Endothelial cell of umbilical vein (primary cell): ENCODE measurements at regions not wholly inside any gene's neighbourhood (a gene's known extent, or its start where the extent isn't known, plus 50 kb on each side); places are given as distances from the start of the nearest gene placed in this dataset.
"Not testable (repeated sequence)": the region's sequence is repeated elsewhere in the genome, so short reads cannot be mapped to it uniquely, and the experiment has no call there.

Experiments used
- BruUV-seq: library from RNA; stranded (reverse); fragments of 400-500 nt; replicated peaks from 2 replicates; lab custom pipeline; 2021; lab: Mats Ljungman, UMichigan
- CTCF ChIA-PET: fragments of 300-600, 350-600 bp; sonication (Branson Sonifier 250); formaldehyde crosslinking; loops from one replicate; lab custom pipeline; 2021; ENCODE audit warnings: antibody characterized with exemption, inconsistent platforms; lab: Charles Lee
- POLR2A ChIA-PET: fragments of 300-600, 350-600 bp; sonication (Branson Sonifier 250); formaldehyde crosslinking; loops from one replicate; lab custom pipeline; 2021; ENCODE audit warnings: antibody characterized with exemption, inconsistent platforms; lab: Charles Lee
- DNase-seq: peaks from one replicate; pipeline ENCODE4 v3.0.0-alpha.2; 2011; ENCODE audit warnings: low read depth, low spot score
- FAIRE-seq: peaks from 2 replicates; lab custom pipeline; 2011; peaks lifted over from hg19 to GRCh38; lab: Jason Lieb, UNC
- H2AFZ ChIP-seq: 2 replicates; pipeline ENCODE4 v1.6.0; 2012; ENCODE audit warnings: low read depth, low read length, control low read depth, inconsistent platforms
- H3K27ac ChIP-seq: 2 replicates; pipeline ENCODE4 v1.5.1; 2011; ENCODE audit warnings: low read depth, mild to moderate bottlenecking, control low read depth, low read length, moderate library complexity; ENCODE audit not compliant: insufficient read depth
- H3K27me3 ChIP-seq, 2 experiments: 2 replicates each; pipeline versions ENCODE4 v1.6.0 to v1.6.1; 2011; ENCODE audit warnings: low read length in 2 of 2, mixed read lengths in 1 of 2; ENCODE audit not compliant: control insufficient read depth in 2 of 2, insufficient read depth in 2 of 2
- H3K36me3 ChIP-seq, 2 experiments: 2 replicates in 1 of 2; 3 replicates in 1 of 2; pipeline ENCODE4 v1.5.1; 2011; ENCODE audit warnings: low read length in 2 of 2, mild to moderate bottlenecking in 1 of 2, moderate library complexity in 1 of 2; ENCODE audit not compliant: control insufficient read depth in 2 of 2, insufficient read depth in 2 of 2; ENCODE audit errors: extremely low read depth in 1 of 2
- H3K4me1 ChIP-seq: 3 replicates; pipeline ENCODE4 v1.5.1; 2011; ENCODE audit warnings: mild to moderate bottlenecking, low read length; ENCODE audit not compliant: control insufficient read depth, insufficient read depth; ENCODE audit errors: extremely low read depth
- H3K4me2 ChIP-seq: 2 replicates; pipeline ENCODE4 v1.6.1; 2011; ENCODE audit warnings: low read length, control low read depth, mixed read lengths; ENCODE audit not compliant: insufficient read depth
- H3K4me3 ChIP-seq, 3 experiments: fragments of 200-600 bp in 1 of 3; sonication (generic), shearing (Covaris generic) in 1 of 3; replicated peaks in 1 of 3; 2 replicates each; pipeline ENCODE4 v1.5.1; 2011 to 2016; ENCODE audit warnings: control low read depth in 3 of 3, low read length in 3 of 3, mild to moderate bottlenecking in 2 of 3, inconsistent platforms in 1 of 3, low read depth in 1 of 3, moderate library complexity in 1 of 3; ENCODE audit not compliant: insufficient read depth in 1 of 3
- H3K79me2 ChIP-seq: 2 replicates; pipeline ENCODE4 v1.6.0; 2012; ENCODE audit warnings: low read length, inconsistent platforms; ENCODE audit not compliant: control insufficient read depth, insufficient read depth
- H3K9ac ChIP-seq: replicated peaks from 2 replicates; pipeline ENCODE3; 2011; ENCODE audit warnings: low read length, control low read depth; ENCODE audit not compliant: insufficient read depth; ENCODE audit errors: extremely low read depth
- H3K9me1 ChIP-seq: replicated peaks from 3 replicates; pipeline ENCODE4 v1.6.0; 2011; ENCODE audit warnings: mild to moderate bottlenecking, low read length; ENCODE audit not compliant: control insufficient read depth, insufficient read depth; ENCODE audit errors: extremely low read depth
- H3K9me3 ChIP-seq: replicated peaks from 2 replicates; pipeline ENCODE4 v1.5.1; 2012; ENCODE audit warnings: low read length, inconsistent platforms; ENCODE audit not compliant: control insufficient read depth, insufficient read depth
- H4K20me1 ChIP-seq: replicated peaks from 2 replicates; pipeline ENCODE3; 2011; ENCODE audit warnings: mild to moderate bottlenecking, low read length; ENCODE audit not compliant: control insufficient read depth, insufficient read depth; ENCODE audit errors: extremely low read depth
- CTCF ChIP-seq, 2 donors: IDR thresholded peaks; 1 replicate in 1 of 2; 2 replicates in 1 of 2; pipeline ENCODE4 v1.5.1; 2011; ENCODE audit warnings: low read length in 2 of 2, mild to moderate bottlenecking in 2 of 2, moderate library complexity in 2 of 2, control low read depth in 1 of 2, inconsistent platforms in 1 of 2, low read depth in 1 of 2; ENCODE audit not compliant: insufficient read depth in 1 of 2; ENCODE audit errors: extremely low read depth in 1 of 2
- EZH2 ChIP-seq: IDR thresholded peaks from 2 replicates; pipeline ENCODE4 v1.6.1; 2012; ENCODE audit warnings: borderline replicate concordance, low read depth, mild to moderate bottlenecking, moderate library complexity, low read length, inconsistent platforms; ENCODE audit not compliant: severe bottlenecking
- FOS ChIP-seq: IDR thresholded peaks from 2 replicates; pipeline ENCODE4 v1.6.1; 2011; ENCODE audit warnings: mild to moderate bottlenecking, low read length, moderate library complexity, borderline replicate concordance; ENCODE audit not compliant: insufficient read depth
- JUN ChIP-seq: IDR thresholded peaks from 2 replicates; pipeline ENCODE4 v1.6.1; 2011; ENCODE audit warnings: borderline replicate concordance, low read depth; ENCODE audit not compliant: insufficient read length, insufficient read depth
- MAX ChIP-seq: IDR thresholded peaks from 2 replicates; pipeline ENCODE4 v1.6.1; 2011; ENCODE audit not compliant: insufficient read depth, insufficient read length
- MYC ChIP-seq: IDR thresholded peaks from one replicate; pipeline ENCODE4 v1.6.1; 2011; ENCODE audit warnings: mild to moderate bottlenecking, low read depth, low read length
- POLR2A ChIP-seq: IDR thresholded peaks from 2 replicates; pipeline ENCODE4 v1.6.1; 2012; ENCODE audit warnings: low read depth, mild to moderate bottlenecking, control low read depth, low read length
- POLR2AphosphoS5 ChIP-seq: IDR thresholded peaks from 2 replicates; pipeline ENCODE4 v1.6.1; 2012; ENCODE audit warnings: low read depth, mild to moderate bottlenecking, control low read depth, low read length, moderate library complexity; ENCODE audit not compliant: insufficient read depth
- dilution Hi-C: fragments of 300-500 bp; cut with MboI; formaldehyde crosslinking; loops from one replicate; pipeline ENCODE4 v1.15.0; 2019; ENCODE audit warnings: low sequenced_read_pairs; ENCODE audit not compliant: extremely low pct_ligation_motif_present
- intact Hi-C: fragments of 100-400 bp; cut with micrococcal nuclease; formaldehyde crosslinking; loops from one replicate; pipeline ENCODE4 v1.10.0; 2022

- Histone ChIP-seq H4K20me1 (no peaks in the 10 kb centered on the region), H3K4me2 (no peak overlapping the region), H3K9me3 (no peaks in the 10 kb centered on the region), H3K4me1 (peaks cover 1% of the 10 kb centered on the region), H3K9ac (no peak overlapping the region), H3K27me3 (no peaks in the 10 kb centered on the region), H2AFZ (no peak overlapping the region), H3K9me1 (no peaks in the 10 kb centered on the region), H3K4me3 (no peak overlapping the region), H3K79me2 (no peaks in the 10 kb centered on the region), H3K27ac (no peak overlapping the region), H3K36me3 (no peaks in the 10 kb centered on the region)
- TF ChIP-seq MYC = no peak
- TF ChIP-seq FOS = no peak
- no peak for TF ChIP-seq POLR2A
- TF ChIP-seq EZH2 = no peak
- no peak for TF ChIP-seq POLR2AphosphoS5
- TF ChIP-seq JUN = no peak
- TF ChIP-seq CTCF (IDR thresholded peaks at IDR 0.05; ENCODE audit: extremely low read depth in 1 of 2, insufficient read depth in 1 of 2, low read depth in 1 of 2, low read length in 2 of 2) = no peak
- TF ChIP-seq MAX = no peak
- intact Hi-C loops = loop anchor here (10.0 kb wide), 1 partner anchor 308 kb away; no protein-coding TSS in a partner anchor
- dilution Hi-C loops = no loop called here
- DNase-seq = no peak
- FAIRE-seq = no peak
- CTCF ChIA-PET = interaction anchor here (0.7 to 1.3 kb wide), 3 partner anchors 11 to 953 kb away, joined by 3 read pairs; no protein-coding TSS in a partner anchor
- POLR2A ChIA-PET = no interaction called here
- no TSS peak for BruUV-seq
Measured at GRCh38 chr6:74256381-74256780, 560.4 kb downstream of the CD109 start.

GRCh38 chr6:74255007-74255406, 559.0 kb downstream of the CD109 start:
- peaks cover 11% of the 10 kb centered on the region for H3K4me1 ChIP-seq
- H3K9me3 ChIP-seq, H2AFZ ChIP-seq, H3K79me2 ChIP-seq, H3K4me3 ChIP-seq, H3K36me3 ChIP-seq, dilution Hi-C loops, H3K9ac ChIP-seq, POLR2A ChIA-PET, FAIRE-seq, DNase-seq, H4K20me1 ChIP-seq, BruUV-seq, H3K4me2 ChIP-seq, H3K27ac ChIP-seq, CTCF ChIA-PET, H3K9me1 ChIP-seq, H3K27me3 ChIP-seq: not testable (repeated sequence)
- intact Hi-C loops = loop anchor here (10.0 kb wide), 1 partner anchor 310 kb away; no protein-coding TSS in a partner anchor

- H4K20me1 ChIP-seq, H3K9me1 ChIP-seq, FAIRE-seq, H3K36me3 ChIP-seq, H3K9me3 ChIP-seq, H3K4me2 ChIP-seq, POLR2A ChIA-PET, H3K27me3 ChIP-seq, H3K4me3 ChIP-seq, H3K27ac ChIP-seq, DNase-seq, H3K79me2 ChIP-seq, H2AFZ ChIP-seq, dilution Hi-C loops, BruUV-seq, CTCF ChIA-PET, H3K9ac ChIP-seq: not testable (repeated sequence)
- intact Hi-C loops = loop anchor here (5.0 to 10.0 kb wide), 2 partner anchors 117 to 311 kb away; no protein-coding TSS in a partner anchor
- peaks cover 20% of the 10 kb centered on the region for H3K4me1 ChIP-seq
Measured at GRCh38 chr6:74254147-74254546, 558.1 kb downstream of the CD109 start.
